NCI-H2171 treated with DMSO at 0.1 percent for 48 hours (cell line): ENCODE measurements at regions not wholly inside any gene's neighbourhood (a gene's known extent, or its start where the extent isn't known, plus 50 kb on each side); places are given as distances from the start of the nearest gene placed in this dataset.

Source experiments
- DNase-seq: peaks from one replicate; lab custom pipeline; 2025; lab: John Stamatoyannopoulos, UW

DNA sequence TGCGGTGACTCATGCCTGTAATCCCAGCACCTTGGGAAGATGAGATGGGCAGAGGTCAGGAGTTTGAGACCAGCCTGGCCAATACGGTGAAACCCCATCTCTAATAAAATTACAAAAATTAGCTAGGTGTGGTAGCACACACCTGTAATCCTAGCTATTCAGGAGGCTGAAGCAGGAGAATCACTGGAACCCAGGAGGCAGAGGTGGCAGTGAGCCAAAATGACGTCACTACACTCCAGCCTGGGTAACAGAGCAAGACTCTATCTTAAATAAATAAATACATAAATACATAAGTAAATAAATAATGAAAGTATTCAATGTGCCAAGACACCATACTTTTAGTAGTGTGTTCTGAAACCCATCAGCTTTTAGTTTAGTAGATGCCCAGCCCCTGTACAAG is 308.1 kb upstream of the FLRT2 start:
- no peak for DNase-seq

- DNase-seq = no peak
These were observed 307.6 kb upstream of the FLRT2 start for GRCh38 chr14:85222341-85222740.

DNA sequence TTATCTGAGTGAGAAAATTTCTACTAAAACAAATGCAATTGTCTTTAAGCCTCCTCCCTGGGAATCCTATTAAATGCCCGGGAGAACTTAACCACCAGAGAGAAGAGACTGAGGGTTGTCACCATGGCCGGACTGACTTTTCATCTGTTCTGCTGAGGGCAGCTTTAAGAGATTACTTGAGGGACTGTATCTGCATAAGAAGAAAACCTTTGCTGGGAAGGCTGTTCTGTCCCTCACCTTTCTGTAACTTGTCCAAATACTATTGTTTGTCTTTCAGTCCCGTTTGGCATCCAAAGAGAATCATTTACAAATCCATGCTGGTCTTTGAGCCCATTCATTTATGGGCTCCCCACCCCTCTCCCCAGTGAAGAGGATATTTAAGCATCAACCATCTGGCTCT is 306.3 kb upstream of the FLRT2 start:
- no peak for DNase-seq

GRCh38 chr14:85224241-85224640 is 305.7 kb upstream of the FLRT2 start:
- DNase-seq = no peak

GRCh38 chr14:85233756-85234155 is 296.2 kb upstream of the FLRT2 start:
- no peak for DNase-seq

DNA sequence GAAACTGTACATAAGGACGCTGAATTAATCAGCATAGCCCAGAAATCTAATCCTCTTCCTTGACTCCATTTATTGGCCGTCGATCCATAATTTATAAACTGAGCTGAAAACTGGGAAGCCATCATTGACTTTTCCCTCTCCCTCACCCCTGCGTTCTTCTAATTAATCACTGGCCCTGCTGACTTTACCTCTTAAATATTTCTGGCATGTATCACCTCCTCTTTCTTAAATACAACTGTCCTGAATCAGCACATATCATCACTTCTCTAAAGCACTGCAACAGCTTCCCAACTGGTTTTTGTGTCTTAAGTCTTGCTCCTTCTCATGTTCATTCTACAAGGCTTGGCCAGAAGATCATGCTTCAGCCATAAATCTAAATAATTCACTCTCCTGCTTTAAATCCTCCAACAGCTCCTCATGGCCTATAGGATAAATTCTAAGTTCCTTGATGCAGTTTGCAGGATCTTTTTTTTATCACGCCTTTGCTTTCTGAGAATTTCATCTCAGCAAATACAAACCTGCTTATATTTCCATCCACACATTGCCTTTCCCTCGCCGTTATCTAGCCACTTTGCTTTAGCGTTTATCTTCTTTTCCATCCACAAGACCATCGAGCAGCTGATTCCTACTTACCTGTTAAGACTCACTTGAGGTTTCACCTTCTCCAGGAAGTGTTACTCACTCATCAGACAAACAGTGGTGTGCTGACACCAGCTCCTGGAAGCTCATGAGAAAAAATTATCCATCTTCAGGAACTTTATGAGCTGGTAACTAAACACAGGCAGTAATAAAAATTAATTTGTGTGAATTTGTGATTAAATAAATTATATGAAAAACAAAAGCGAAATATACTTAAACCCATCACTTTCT is 295.6 kb upstream of the FLRT2 start:
- no peak for DNase-seq

DNA sequence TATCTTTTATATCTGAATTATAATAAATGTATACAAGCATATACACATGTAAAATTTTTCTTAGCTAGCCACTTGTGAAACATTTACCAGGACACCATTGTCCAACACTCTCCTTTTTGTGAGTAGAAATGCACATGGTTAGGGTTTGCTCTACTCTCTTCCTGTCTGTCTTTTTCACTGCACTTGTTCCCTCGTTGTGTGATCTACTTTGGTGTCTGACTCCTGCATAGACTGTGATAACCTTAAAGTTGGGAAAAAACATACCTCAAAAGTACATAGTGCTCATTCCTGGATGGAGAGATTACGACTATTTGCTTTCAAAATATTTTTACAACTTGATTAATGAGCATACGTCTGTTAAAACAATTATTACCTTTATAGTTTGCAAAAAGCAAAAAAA is 294.1 kb upstream of the FLRT2 start:
- DNase-seq = no peak

DNA sequence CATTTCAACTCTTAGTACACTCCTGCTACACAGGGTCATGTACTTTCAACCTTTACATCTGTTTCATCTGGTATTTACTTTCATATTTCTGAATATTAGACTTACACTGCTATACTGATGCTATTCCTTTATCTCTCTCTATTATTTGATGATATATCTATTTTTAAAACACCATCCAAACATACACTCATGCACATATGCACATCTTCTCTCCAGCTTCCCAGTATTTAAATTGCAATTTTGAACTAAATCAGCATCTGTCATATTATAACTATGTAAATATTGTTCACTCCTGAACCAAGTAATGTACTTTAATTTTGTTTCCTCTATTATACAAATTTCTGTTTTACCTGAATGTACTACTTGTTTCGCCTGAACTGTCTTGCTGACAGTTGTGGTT is 293.6 kb upstream of the FLRT2 start:
- DNase-seq = no peak

DNA sequence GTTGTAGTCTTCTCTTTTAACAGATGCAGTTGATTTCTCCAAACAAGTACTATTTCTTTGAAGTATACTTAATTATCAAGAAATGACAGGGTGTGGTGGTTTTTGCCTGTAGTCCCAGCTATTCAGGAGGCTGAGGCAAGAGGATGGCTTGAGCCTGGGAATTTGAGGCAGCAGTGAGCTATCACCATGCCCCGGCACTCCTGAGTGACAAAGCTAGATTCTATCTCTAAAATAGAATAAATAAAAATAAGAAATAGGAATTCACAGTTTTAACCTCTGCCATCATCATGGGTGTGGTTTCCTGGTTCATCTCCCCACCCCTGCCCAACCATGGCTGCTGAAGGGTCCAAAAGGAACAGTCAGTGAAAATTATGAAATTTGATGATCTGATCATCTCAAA is 290.2 kb upstream of the FLRT2 start:
- no peak for DNase-seq

- DNase-seq = peak; percentile 72
These were observed 288.7 kb upstream of the FLRT2 start for GRCh38 chr14:85241022-85241855.

GRCh38 chr14:85242666-85243065 is 287.3 kb upstream of the FLRT2 start:
- no peak for DNase-seq

GRCh38 chr14:85243321-85243720 is 286.6 kb upstream of the FLRT2 start:
- no peak for DNase-seq

- peak; percentile 99 for DNase-seq
These were observed 282.9 kb upstream of the FLRT2 start for GRCh38 chr14:85247071-85247470.

- no peak for DNase-seq
These were observed 280.9 kb upstream of the FLRT2 start for GRCh38 chr14:85248881-85249635.

DNA sequence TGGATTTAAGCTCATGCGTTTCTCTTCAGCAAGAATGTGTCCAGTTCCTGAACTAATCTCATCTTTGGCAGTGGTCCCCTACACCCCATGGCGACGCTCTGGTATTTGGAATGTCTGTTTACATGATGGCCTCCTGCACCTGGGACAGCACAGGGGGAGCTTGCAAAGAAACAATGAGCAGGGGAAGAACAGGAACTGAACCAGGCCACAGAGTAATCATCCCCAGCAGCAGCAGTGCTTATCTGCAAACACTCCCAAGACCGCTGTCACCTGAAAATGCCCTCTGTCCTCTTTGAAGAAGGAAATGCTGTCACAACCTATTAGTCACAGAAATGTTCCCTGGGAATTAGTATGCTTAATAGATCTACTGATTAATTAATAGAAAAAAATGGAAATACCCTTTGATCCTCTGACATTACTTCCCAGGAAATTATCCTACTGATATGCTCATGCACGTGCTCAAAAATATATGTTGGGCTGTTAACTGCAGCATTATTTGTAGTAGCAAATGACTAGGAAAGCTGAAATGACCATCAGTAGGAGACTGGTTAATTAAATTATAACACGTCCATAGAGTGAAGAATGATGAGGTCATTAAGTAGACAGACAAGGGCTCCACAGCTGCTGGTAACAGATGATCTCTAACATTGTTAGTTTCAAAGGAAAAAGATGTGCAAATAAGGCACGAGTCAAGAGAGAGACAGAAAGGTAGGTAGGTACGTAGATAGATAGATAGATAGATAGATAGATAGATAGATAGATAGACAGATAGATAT is 279.3 kb upstream of the FLRT2 start:
- no peak for DNase-seq

DNA sequence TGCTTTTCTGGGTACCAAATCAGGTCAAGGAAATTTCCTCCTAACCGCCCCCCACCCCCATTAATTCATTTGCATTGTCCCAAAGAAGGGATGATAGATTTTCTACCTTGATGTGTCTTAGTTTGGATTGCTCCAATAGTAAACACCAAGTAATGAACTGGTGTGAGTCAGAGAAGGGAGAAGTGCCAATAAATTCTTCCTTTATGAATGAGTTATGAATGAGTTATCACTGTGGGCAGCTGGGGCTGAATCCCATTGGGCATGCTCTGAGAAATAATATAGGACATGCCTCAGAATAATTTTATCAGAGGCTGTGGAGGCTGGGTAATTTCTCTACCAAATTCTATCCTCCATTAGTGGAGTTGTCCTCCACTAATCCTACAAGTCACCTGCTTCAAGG is 277.9 kb upstream of the FLRT2 start:
- no peak for DNase-seq

- DNase-seq = peak; percentile 30
These were observed 275.2 kb upstream of the FLRT2 start for GRCh38 chr14:85254711-85255110.

DNA sequence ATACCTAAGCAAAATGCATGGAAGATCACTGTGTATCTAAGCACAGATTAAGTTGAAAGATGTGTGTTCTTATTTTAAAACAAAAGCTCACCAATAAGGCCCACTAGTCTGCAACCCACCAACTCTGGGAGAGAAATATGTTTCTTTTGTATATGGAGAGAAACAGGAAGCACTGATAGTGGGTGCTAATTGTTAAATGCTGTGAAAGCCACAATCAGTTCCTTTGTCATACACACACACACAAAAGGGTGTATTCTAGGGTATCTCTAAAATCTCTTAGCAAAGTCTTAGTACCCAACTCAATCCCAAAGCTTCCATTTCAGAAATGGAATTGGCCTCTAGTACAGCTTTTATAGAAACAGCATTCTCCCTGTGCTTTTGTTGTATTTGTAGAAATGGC is 272.7 kb upstream of the FLRT2 start:
- DNase-seq = no peak

DNA sequence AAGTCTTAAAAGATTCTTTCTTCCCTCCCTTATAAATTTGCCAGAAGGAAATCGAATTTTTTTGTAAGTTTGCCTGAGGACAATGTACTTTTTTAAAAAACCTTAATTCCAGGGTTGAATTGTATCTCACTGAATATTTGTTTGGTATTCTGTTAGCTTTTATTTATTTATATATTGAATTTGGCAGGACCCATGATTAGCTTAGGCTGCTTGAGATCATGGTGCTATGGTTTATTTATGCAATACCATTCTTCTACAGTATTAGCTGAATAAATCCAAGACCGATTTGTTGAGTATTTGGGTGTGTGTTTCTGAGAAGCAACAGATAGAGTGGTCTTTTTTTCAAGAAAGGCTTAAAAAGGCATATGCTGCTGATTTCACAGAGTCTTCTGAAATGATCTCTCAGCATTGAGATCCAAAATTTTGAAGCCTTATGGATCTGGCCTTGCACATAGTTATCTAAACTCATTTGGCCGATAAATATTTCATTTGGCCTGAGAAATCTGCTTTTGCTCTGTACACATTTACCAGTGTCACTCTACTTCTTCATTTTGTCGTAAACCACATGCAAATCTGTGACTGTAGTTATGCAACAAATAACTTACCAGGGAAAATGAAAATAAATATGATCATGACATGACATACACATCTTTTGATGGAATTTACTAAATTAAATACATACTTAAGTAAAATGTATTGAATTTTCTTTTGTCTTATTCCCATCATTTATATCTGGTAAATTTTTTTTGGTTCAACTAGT is 265.8 kb upstream of the FLRT2 start:
- no peak for DNase-seq

DNA sequence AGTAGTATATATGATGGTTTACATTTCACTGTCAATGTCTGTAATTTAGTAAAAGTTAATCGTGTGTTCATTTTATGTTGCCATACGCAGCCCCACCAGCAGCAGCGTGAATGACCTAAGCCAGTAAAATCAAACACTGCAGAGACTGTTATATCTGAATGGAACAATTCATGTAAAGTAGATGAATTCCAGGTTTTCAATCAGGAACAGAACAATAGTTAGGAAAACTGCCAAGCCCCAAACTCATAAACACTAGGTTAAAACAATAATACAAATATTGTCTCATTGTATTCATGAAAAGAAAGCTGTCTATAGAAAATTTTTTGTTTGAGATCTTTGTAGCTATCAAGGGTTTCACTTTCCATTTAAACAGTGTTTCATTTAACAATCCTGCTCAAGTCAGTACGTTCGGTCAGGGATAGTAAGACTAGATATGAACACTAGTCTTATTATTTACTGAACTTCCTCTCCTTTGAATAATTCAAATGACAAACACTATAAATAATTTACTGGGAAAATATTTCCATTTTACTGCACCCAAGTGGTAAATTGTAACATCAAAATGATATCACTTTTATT is 256.8 kb upstream of the FLRT2 start:
- no peak for DNase-seq

GRCh38 chr14:85273952-85274351 is 256.0 kb upstream of the FLRT2 start:
- DNase-seq = no peak
